ENCODE measurements at regions not wholly inside any gene's neighbourhood (a gene's known extent, or its start where the extent isn't known, plus 50 kb on each side); places are given as distances from the start of the nearest gene placed in this dataset.

DNA sequence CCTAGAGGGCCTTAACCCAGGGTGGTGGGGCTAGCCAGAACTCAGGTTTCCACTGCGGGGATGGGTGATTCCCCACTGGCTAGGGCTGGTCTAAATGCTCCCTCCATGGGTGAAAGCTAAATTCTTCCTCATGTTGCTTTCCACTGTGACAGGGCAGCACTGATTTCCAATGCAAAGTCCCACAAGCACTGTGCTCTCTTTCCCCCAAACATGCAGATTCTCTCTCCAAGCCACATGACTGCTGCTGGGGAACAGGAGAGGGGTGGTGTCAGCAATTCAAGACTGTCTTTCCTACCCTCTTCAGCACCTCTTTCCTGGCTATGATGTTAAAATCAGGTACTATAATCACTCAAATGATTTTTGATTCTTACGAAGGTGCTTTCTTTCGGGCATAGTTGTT, 215.5 kb downstream of the RWDD3 start:
- TF ChIP-seq EZH2phosphoT487 (IDR thresholded peaks at IDR 0.05; ENCODE audit: insufficient read depth, low read depth) (no peak), EZH2 (IDR thresholded peaks at IDR 0.05; ENCODE audit: insufficient read depth, poor library complexity, severe bottlenecking) (no peak)
